ENCODE measurements at regions not wholly inside any gene's neighbourhood (a gene's known extent, or its start where the extent isn't known, plus 50 kb on each side); places are given as distances from the start of the nearest gene placed in this dataset.

DNA sequence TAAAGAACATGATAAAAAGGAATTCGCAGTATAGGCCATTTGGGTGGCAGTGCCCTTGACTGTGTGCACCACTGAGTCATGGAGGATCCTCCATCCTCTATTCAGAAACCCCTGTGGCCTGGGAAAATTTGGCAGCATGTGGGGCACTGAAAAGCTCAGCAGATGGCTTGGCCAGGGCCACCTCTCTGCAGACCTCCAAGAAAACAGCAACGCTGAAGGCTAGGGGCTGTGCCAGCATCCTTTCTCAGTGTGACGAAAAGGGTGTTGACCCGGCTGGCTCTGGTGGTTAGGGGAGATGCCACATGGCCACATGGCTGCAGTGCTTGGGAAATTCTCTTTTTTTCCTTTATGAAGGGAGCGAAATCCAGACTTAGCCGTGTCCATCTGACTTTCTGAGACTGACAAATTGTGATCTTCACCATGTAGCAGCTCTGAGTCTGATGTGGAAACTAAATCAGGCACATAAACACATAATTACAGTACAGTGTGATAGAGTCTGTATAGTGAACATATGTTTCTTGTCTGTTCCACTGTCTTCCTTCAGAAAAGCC lies 178.0 kb downstream of the KCTD12 start:
- TF ChIP-seq, protein P1, sequence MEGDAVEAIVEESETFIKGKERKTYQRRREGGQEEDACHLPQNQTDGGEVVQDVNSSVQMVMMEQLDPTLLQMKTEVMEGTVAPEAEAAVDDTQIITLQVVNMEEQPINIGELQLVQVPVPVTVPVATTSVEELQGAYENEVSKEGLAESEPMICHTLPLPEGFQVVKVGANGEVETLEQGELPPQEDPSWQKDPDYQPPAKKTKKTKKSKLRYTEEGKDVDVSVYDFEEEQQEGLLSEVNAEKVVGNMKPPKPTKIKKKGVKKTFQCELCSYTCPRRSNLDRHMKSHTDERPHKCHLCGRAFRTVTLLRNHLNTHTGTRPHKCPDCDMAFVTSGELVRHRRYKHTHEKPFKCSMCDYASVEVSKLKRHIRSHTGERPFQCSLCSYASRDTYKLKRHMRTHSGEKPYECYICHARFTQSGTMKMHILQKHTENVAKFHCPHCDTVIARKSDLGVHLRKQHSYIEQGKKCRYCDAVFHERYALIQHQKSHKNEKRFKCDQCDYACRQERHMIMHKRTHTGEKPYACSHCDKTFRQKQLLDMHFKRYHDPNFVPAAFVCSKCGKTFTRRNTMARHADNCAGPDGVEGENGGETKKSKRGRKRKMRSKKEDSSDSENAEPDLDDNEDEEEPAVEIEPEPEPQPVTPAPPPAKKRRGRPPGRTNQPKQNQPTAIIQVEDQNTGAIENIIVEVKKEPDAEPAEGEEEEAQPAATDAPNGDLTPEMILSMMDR (conservative IDR thresholded peaks at IDR 0.05; ENCODE audit: low read depth, low read length): no peak
- no peak for TF ChIP-seq EZH2 (IDR thresholded peaks at IDR 0.05; ENCODE audit: borderline replicate concordance, low read depth, low read length, poor library complexity, severe bottlenecking)

All from A673 (cell line).